GM21717 (cell line): ENCODE measurements at regions not wholly inside any gene's neighbourhood (a gene's known extent, or its start where the extent isn't known, plus 50 kb on each side); places are given as distances from the start of the nearest gene placed in this dataset.
A peak's percentile ranks its signal among the peaks of the same experiment; 100 is the strongest.
"Not testable (repeated sequence)": the region's sequence is repeated elsewhere in the genome, so short reads cannot be mapped to it uniquely, and the experiment has no call there.

Experiments
- ATAC-seq: cut with Tn5 transposase; IDR thresholded peaks from one replicate; pipeline ENCODE4 v1.9.1; 2021; ENCODE audit warnings: mild to moderate bottlenecking, moderate library complexity; ENCODE audit not compliant: unreplicated experiment

- peak; percentile 94 for ATAC-seq
Observed at GRCh38 chr5:90338712-90339372, 70.7 kb downstream of the CETN3 start.

DNA sequence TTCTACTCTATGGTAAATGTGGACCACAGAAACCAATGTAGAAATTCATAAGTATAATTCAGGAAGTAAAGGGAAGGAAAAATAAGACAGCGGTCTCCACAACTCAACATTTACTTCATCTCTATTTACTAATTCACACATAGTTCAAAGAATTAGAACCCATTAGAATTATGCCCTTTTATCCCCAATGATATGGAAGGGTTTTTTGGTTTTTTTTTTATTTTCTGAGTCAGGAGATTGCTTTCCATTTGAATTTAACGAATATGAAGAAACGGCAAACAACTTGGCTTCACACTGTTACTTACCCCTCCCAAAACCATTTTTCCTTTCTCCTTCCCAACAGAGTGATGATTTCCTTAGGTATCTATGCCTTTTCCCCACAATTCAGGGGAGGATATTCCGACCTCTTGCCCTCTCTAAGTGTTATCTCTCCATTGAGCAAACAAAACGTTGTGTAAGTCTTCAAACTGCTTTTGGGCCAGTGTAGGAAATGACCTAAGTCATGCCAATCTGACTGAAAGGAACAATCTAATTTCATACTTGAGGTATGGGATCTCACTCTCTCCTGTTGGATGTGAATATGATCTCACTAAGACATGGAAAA, 72.0 kb downstream of the CETN3 start:
- ATAC-seq: no peak

- ATAC-seq: no peak
Observed at GRCh38 chr5:90336752-90337151, 72.8 kb downstream of the CETN3 start.

DNA sequence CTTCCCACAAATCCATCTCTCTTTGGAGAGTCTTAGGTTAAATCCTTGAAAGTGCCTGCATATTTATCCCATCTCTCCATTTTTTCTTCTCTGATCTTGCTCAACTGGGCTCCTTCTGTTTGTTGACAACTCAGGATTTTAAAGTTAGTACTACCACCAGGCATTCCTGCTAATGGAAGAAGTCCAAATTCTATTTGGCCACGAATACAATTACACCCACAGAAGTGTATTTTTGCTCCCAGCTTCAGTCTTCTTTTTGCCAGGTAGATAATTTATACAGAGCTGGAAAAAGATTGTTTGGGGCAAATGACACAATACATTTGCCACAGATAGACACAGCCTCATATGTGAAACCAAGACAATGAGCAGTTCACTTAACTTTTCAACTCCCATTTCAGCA, 74.8 kb downstream of the CETN3 start:
- no peak for ATAC-seq

- no peak for ATAC-seq
Observed at GRCh38 chr5:90329911-90330310, 79.6 kb downstream of the CETN3 start.

GRCh38 chr5:90326995-90327394, 82.6 kb downstream of the CETN3 start:
- ATAC-seq: no peak

DNA sequence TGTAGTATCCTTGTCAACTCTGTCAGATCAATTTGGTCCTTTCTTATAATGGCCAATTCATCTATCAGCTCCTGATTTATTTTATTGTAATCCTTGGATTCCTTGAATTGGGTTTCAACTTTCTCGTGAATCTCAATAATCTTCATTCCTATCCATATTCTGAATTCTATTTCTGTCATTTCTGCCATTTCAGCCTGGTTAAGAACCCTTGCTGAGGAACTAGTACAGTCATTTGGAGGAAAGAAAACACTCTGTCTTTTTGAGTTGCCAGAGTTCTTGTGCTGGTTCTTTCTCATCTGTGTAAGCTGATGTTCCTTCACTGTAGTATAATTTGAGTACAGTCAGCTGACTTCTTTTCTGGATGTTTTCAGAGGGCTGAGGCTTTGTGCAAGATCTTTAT, 84.5 kb downstream of the CETN3 start:
- no peak for ATAC-seq

DNA sequence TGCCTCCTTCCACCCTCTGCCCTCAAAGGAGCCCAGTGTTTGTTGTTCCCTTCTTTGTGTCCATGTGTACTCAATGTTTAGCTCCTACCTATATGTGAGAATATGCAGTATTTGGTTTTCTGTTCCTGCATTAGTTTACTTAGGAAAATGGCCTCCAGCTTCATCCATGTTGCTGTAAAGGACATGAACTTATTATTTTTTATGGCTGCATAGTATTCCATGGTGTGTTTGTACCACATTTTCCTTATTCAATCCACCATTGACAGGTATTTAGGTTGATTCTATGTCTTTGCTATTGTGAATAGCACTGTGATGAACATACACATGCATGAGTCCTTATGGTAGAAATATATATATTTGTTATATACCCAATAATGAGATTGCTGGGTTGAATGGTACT, 89.2 kb downstream of the CETN3 start:
- not testable (repeated sequence) for ATAC-seq

DNA sequence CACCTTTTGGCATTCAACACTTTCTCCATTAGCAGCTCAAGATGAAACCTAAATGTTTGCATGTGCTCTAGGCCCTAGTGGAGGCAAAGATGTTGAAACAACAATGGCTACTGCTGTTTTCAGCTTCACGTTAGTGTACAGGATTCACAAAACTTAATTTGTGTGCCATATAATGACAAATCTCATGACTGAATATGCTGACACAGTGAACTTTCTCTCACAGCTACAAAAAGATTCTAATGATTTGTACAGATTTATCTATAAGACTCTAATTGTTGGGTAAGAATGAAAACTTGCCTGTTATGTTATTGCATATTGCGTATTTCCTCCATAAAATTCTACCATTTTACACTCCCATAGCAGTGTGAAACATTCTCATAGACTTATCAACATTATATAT, 97.5 kb downstream of the CETN3 start:
- ATAC-seq: no peak

- no peak for ATAC-seq
Observed at GRCh38 chr5:90311401-90311800, 98.2 kb downstream of the CETN3 start.

- no peak for ATAC-seq
Observed at GRCh38 chr5:90308787-90309585, 100.6 kb downstream of the CETN3 start.

DNA sequence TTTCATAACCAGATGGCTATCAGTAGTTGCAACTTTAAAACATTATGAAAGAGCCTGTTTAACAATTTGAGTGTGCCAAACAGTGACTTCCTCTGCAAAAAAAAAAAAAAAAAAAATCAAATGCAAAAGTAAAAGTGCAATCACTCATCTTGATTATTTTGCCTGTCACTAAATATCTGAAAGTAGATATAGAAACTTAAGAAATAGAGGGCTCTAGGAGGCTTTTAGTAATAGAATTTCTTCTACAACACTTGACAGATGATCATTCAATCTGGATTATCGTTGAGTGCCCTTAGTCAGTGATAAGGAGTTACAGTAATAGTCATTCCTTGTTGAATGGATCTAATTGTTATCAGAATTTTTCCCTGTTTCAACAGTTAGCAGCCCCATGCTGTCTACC, 101.8 kb downstream of the CETN3 start:
- ATAC-seq: no peak

DNA sequence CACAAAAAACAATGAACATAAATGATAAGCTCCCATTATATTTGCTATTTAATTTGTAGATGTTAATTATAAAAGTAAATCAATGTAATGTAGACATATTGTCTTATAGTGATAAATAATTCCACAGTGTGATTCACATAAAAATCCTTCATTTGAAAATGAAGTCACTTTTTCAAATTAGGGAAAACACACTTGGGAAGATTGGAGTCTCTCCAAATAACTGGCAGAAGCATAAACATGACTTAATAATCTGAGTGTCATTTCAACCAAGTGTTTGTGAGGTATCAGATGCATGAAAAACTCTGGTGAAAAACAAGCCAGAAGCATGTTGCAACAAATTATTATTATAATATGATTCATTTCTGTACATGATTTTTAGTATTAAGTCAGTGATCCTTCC, 102.2 kb downstream of the CETN3 start:
- no peak for ATAC-seq

DNA sequence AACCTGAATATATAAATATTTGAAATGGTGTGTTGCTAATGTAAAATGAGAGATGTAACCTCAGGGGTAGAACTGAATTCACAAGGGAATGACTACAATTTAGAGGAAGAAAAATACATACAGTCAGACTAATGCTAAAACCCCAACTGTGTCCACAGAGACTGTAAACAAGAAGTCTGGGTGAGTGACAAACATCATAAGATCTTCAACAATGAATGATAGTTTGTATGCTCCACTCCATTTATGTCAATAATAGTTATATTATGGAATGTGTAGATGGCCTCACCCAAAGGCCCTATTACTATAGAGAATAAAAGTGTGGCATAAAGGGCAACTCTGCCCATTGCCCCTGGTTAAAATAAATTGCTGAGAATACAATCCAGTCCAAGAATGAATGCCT, 102.9 kb downstream of the CETN3 start:
- no peak for ATAC-seq

GRCh38 chr5:90305041-90305720, 104.4 kb downstream of the CETN3 start:
- ATAC-seq: no peak

DNA sequence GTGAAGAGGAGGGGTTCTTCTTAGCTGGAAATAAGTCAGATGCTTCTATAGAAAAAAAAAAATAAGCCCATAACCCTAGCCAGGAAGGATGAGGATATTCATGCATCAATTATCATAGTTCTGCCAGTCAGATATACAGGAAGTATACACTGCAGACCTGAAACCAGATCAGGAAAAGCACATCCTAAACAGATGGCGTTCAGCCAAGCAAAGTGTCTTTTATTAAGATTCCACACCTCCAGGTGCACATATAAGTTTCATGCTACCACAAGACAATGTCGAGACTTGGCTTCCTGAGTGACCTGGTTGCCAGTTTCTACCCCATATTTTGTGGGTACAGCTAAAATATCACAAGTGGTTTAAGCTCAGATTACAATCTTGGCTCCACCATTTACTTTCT, 108.3 kb downstream of the CETN3 start:
- no peak for ATAC-seq

DNA sequence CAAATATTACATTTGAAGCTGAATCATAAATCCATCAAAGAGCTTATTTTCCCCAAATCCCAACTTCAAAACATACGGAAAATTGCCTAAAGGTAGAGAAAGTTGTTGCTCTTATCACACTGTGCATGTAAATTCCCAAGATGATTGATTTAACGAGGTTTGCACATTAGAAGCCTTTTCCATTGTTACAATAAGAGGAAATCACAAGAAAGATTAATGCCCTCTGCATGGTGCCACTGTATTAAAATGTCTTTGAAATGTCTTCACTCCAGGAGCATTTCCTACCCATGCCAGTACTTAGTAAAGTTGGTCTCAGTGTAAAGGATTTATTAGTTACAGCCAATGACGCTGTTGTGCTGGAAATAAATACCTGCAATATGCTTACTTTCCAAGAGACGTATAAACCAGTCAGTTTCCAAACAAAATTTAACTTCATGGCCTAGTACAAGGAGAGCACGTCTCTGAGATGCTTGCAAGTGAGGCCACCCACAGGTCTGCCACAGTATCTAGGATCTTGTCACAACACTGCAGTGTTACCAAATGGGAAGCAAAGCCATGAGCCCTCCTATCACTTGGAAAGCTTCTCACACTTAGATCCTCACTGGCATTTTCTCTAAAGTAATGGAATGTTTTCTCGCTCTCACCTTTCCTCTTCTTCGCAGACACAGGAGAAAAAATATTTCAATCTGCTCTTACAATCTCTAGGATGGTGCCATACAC, 112.4 kb downstream of the CETN3 start:
- no peak for ATAC-seq

DNA sequence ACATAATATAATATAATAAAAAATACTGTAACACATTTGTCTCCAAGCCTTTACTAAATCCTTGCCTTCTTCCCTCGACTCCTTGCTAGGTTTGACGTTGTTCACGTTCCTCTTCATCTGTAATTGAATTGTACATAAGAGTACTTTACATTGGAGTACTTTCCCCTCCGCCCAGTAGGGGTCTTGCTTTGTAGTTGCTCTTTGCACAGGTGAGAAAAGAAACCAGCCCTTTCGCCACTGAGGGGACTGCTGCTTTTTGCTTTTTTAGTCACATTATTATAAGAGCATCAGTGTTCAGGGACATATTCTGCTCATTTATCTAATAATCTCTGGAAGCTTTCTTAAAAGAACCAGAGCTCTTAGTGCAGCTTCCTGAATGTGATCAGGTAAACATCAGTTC, 115.0 kb downstream of the CETN3 start:
- no peak for ATAC-seq

GRCh38 chr5:90293931-90294330, 115.6 kb downstream of the CETN3 start:
- ATAC-seq: no peak

DNA sequence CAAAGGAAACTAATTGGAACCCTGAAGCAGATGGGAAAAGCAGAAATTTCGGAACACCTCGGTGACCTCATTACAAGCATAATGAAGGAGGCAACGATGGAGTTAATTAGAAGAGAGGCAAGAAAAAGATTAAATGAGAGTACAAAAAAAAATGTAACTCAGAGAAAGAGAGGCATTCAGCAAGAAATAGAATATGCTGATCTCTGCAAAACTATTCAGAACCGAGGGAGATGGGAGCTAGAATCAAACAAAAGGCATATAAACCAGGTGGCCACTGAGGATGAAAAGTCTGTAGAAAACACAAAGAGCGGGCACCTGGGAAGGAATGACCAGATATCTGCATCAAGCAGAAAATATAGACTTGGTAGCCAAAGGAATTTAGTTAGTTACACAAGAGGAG, 118.9 kb downstream of the CETN3 start:
- no peak for ATAC-seq

DNA sequence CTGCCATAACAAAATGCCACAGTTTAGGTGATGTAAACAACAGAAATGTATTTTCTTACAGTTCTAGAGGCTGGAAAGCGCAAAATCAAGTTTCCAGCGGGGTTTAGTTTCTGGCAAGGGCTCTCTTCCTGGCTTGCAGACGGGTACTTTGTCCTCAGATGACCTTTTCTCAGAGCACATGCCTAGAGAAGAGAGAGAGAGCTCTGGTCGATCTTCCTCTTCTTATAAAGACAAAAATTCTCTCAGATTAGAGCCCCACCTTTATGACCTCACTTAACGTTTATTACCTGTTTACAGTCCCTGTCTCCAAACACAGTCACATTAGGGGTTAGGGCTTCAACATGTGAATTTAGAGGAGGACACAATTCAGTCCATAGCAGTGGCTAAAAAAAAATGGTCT, 119.7 kb downstream of the CETN3 start:
- ATAC-seq: no peak
